Gastrocnemius medialis (tissue), 4 donors: ENCODE measurements at regions not wholly inside any gene's neighbourhood (a gene's known extent, or its start where the extent isn't known, plus 50 kb on each side); places are given as distances from the start of the nearest gene placed in this dataset.

ENCODE experiments used
- ATAC-seq, 2 donors: fragments of 150-250 bp; one replicate each; pipeline ENCODE4 v1.9.1; 2016
- DNase-seq, 2 donors: peaks; one replicate each; pipeline ENCODE4 v3.0.0-alpha.2; 2019
- H3K27ac ChIP-seq, 4 donors: fragments of 200-600 bp; sonication (generic); 1 replicate in 1 of 4; 2 replicates in 3 of 4; pipeline ENCODE4 v1.5.1; 2016 to 2018; ENCODE audit warnings: mild to moderate bottlenecking in 2 of 4, moderate library complexity in 1 of 4
- H3K27me3 ChIP-seq, 3 donors: fragments of 200-600 bp; sonication (generic) in 2 of 3; 1 replicate in 1 of 3; 2 replicates in 2 of 3; pipeline versions ENCODE4 v1.5.1 to v1.6.0; 2016 to 2019; ENCODE audit warnings: mild to moderate bottlenecking in 1 of 3, moderate library complexity in 1 of 3
- H3K36me3 ChIP-seq, 2 donors: fragments of 200-600 bp; sonication (generic) in 1 of 2; one replicate each; pipeline ENCODE4 v1.5.1; 2017 to 2018
- H3K4me1 ChIP-seq, 2 donors: fragments of 200-600 bp; sonication (generic) in 1 of 2; one replicate each; pipeline ENCODE4 v1.5.1; 2016 to 2017; ENCODE audit warnings: mild to moderate bottlenecking in 2 of 2
- H3K4me3 ChIP-seq, 4 donors: fragments of 200-600 bp; sonication (generic) in 3 of 4; 1 replicate in 1 of 4; 2 replicates in 3 of 4; pipeline ENCODE4 v1.5.1; 2016 to 2019; ENCODE audit warnings: mild to moderate bottlenecking in 2 of 4
- H3K9me3 ChIP-seq, 3 donors: fragments of 200-600 bp; sonication (generic) in 2 of 3; 1 replicate in 1 of 3; 2 replicates in 2 of 3; pipeline ENCODE4 v1.5.1; 2016 to 2019
- POLR2A ChIP-seq, 2 donors: fragments of 450-650 bp; IDR thresholded peaks; one replicate each; pipeline ENCODE4 v1.6.1; 2017; ENCODE audit warnings: antibody characterized with exemption in 2 of 2, mild to moderate bottlenecking in 2 of 2, moderate library complexity in 2 of 2
- in situ Hi-C, 4 donors: fragments of 200-750 bp; cut with MboI; loops; one replicate each; pipeline versions ENCODE4 v1.15.0 to v1.8.0; 2017; ENCODE audit warnings: low sequenced_read_pairs in 4 of 4
- intact Hi-C: fragments of 100-400 bp; cut with DNase I; formaldehyde crosslinking; loops from one replicate; pipeline ENCODE4 v1.15.1; 2023; ENCODE audit warnings: low total_unique reads
- TF ChIP-seq, protein P1 (sequence below), 5 experiments: fragments of 450-650 bp in 3 of 5; fragments of 200-600 bp in 2 of 5; sonication (generic) in 2 of 5; IDR thresholded peaks in 4 of 5; conservative IDR thresholded peaks in 1 of 5; 1 replicate in 4 of 5; 2 replicates in 1 of 5; pipeline ENCODE4 v1.5.1; 2016 to 2019; ENCODE audit warnings: antibody characterized with exemption in 5 of 5, mild to moderate bottlenecking in 3 of 5, moderate library complexity in 3 of 5

DNA sequence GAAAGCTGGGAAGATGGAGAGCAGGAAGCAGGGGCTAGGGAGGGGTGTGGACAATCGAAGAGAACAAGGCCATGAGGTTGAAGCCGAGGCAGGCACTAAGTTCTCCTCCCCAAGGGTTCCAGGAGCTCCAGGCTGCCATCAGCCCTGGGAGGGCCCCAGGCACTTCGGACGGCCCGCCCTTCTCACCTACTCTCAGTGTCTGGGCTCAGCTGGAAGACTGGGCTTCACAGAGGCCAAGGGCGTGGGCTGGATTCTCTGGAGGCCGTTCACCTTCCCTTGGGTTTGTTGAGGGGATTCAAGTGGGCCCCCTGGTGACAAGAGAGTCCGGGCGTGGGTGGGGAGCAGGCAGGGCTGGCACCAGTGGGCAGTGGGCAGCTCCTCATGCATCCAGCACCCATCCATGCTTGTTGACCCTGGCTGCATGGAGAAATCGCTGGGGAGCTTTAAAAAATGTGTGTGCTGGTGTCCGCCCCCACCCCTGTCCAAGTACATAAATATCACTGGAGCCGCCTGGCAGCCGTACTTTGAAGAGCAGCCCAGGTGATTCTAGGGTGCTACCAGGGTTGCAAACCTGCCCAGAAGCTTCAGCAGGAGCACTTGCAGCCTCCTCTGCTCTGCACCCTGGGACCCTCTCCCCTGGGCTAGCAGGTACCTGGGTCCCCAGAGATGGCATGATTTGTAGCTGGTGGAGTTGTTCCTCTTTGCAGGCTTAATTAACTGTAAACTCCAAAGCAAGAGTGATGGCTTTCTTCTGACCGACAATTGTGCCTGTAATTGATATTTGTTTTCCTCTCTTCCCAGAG lies 74.3 kb downstream of the RTL6 start:
- peaks cover 4 to 15% (median 12%) of the 10 kb centered on the region in 3 donors for H3K27me3 ChIP-seq
- no peak for ATAC-seq
- TF ChIP-seq POLR2A (IDR thresholded peaks at IDR 0.05) = no peak
- no peaks in the 10 kb centered on the region for H3K9me3 ChIP-seq
- H3K4me1 ChIP-seq = no peaks in the 10 kb centered on the region
- DNase-seq = no peak
- in situ Hi-C loops = no loop called here
- no peak overlapping the region for H3K4me3 ChIP-seq
- intact Hi-C loops = no loop called here
- H3K27ac ChIP-seq = no peak overlapping the region
- no peaks in the 10 kb centered on the region for H3K36me3 ChIP-seq

DNA sequence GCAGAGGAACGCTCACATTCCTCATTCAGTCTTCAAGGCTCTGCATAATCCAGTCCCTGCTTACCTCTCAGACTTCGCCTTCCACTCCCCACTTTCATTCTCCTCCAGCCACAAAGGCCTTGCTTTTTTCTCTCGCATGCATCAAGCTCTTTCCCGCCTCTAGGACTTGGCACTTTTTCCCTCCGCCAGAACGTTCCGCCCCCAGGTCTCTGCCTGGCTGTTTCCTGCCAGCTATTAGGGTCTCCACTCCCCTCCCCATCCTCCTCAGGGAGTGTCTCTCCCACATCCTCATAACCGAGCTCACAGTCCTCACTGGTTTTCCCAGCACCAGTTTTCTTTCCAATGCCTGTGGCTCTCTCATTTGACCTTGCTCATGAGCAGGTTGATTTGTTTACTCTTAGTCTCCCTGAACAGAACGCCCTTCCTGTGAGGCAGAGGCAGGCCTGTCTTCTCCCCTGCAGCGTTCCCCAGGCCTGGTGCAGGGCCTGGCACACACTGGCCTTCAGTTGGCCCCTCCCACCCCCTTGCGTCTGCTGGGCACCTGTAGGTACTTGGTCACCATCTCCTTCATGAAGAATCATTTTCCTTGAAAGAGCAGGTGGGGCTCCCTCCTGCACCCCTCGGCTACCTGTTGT lies 75.2 kb downstream of the RTL6 start:
- Histone ChIP-seq H3K4me1 (no peaks in the 10 kb centered on the region), H3K36me3 (no peaks in the 10 kb centered on the region), H3K27me3 (peaks cover 4 to 15% (median 12%) of the 10 kb centered on the region in 3 donors), H3K27ac (no peak overlapping the region), H3K4me3 (no peak overlapping the region), H3K9me3 (no peaks in the 10 kb centered on the region)
- DNase-seq (no peak), ATAC-seq (no peak)
- intact Hi-C loops (no loop called here), in situ Hi-C loops (no loop called here)
- no peak for TF ChIP-seq POLR2A (IDR thresholded peaks at IDR 0.05)
- TF ChIP-seq, protein P1, sequence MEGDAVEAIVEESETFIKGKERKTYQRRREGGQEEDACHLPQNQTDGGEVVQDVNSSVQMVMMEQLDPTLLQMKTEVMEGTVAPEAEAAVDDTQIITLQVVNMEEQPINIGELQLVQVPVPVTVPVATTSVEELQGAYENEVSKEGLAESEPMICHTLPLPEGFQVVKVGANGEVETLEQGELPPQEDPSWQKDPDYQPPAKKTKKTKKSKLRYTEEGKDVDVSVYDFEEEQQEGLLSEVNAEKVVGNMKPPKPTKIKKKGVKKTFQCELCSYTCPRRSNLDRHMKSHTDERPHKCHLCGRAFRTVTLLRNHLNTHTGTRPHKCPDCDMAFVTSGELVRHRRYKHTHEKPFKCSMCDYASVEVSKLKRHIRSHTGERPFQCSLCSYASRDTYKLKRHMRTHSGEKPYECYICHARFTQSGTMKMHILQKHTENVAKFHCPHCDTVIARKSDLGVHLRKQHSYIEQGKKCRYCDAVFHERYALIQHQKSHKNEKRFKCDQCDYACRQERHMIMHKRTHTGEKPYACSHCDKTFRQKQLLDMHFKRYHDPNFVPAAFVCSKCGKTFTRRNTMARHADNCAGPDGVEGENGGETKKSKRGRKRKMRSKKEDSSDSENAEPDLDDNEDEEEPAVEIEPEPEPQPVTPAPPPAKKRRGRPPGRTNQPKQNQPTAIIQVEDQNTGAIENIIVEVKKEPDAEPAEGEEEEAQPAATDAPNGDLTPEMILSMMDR (IDR thresholded peaks at IDR 0.05 in 4 of 5, conservative IDR thresholded peaks at IDR 0.05 in 1 of 5) = no peak

DNA sequence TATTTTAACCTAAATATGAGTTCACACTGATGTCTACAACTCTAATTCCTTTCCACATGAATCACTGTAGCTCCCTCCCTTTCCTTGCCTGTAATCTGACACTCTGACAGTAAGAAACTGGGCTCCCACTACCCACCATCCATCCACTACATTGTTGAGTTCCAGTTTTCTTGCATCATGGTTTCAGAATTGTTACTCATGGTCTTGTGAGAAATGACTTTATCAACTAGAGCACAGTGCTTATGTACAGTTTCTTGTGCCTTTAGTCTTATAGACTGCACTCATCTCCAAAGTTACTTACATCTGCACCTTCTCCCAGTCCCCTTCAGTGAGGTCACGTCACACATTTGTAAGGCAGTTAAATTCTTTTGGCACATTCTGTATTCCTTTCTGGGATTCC lies 78.6 kb downstream of the RTL6 start:
- H3K27me3 ChIP-seq = peaks cover 0 to 12% (median 4%) of the 10 kb centered on the region in 3 donors
- intact Hi-C loops (no loop called here), in situ Hi-C loops (no loop called here)
- H3K9me3 ChIP-seq = no peaks in the 10 kb centered on the region
- H3K4me3 ChIP-seq = no peak overlapping the region
- TF ChIP-seq, protein P1 (IDR thresholded peaks at IDR 0.05 in 4 of 5, conservative IDR thresholded peaks at IDR 0.05 in 1 of 5) = no peak
- TF ChIP-seq POLR2A (IDR thresholded peaks at IDR 0.05) = no peak
- H3K36me3 ChIP-seq = no peaks in the 10 kb centered on the region
- DNase-seq (no peak), ATAC-seq (no peak)
- no peak overlapping the region for H3K27ac ChIP-seq
- H3K4me1 ChIP-seq = no peaks in the 10 kb centered on the region

DNA sequence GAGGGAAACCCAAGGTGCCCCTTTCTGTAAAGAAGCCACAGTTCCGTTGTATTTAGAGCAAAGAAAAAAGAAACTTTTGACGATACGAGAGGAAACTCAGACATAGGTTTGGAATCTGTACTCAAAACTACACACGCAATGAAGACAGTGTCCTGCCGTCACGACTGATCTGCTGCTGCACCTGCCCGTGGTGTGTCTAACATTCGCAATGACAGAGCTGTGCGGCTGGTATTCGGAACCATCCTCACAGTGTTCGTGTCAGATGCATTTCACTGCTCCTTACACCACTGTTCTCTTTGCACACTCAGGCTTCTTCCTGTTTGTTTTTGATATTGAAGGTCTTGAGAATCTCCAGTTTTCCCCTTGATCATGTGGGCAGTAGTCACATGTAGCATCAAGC lies 84.8 kb downstream of the RTL6 start:
- in situ Hi-C loops = no loop called here

More for the DNA sequence above, 84.8 kb downstream of the RTL6 start:
- Histone ChIP-seq H3K36me3 (no peaks in the 10 kb centered on the region), H3K27me3 (no peaks in the 10 kb centered on the region), H3K9me3 (no peaks in the 10 kb centered on the region), H3K4me3 (no peak overlapping the region), H3K4me1 (no peaks in the 10 kb centered on the region), H3K27ac (no peak overlapping the region)
- no peak for TF ChIP-seq POLR2A (IDR thresholded peaks at IDR 0.05)
- TF ChIP-seq, protein P1 (IDR thresholded peaks at IDR 0.05 in 4 of 5, conservative IDR thresholded peaks at IDR 0.05 in 1 of 5) = no peak
- DNase-seq (no peak), ATAC-seq (no peak)
- intact Hi-C loops = no loop called here
